Liver (tissue), 8 donors: ENCODE measurements at regions not wholly inside any gene's neighbourhood (a gene's known extent, or its start where the extent isn't known, plus 50 kb on each side); places are given as distances from the start of the nearest gene placed in this dataset.

Experiments used
- DNase-seq: peaks from one replicate; pipeline ENCODE4 v3.0.0-alpha.2; 2017; ENCODE audit warnings: low spot score
- H3K27ac ChIP-seq, 2 donors: one replicate each; pipeline ENCODE4 v1.7.0; 2013; ENCODE audit warnings: inconsistent platforms in 2 of 2, low read length in 2 of 2, control low read depth in 1 of 2, low read depth in 1 of 2, mild to moderate bottlenecking in 1 of 2
- H3K27me3 ChIP-seq, 4 donors: one replicate each; pipeline versions ENCODE4 v1.6.1 to v1.7.0; 2013; ENCODE audit warnings: low read length in 3 of 4, inconsistent platforms in 1 of 4, mild to moderate bottlenecking in 1 of 4, moderate library complexity in 1 of 4; ENCODE audit not compliant: control insufficient read depth in 4 of 4, insufficient read depth in 4 of 4
- H3K36me3 ChIP-seq, 4 donors: one replicate each; pipeline versions ENCODE4 v1.6.1 to v1.7.0; 2013; ENCODE audit warnings: low read length in 3 of 4, mild to moderate bottlenecking in 3 of 4, low read depth in 1 of 4, moderate library complexity in 1 of 4; ENCODE audit not compliant: control insufficient read depth in 4 of 4, insufficient read depth in 3 of 4
- H3K4me1 ChIP-seq, 4 donors: one replicate each; pipeline versions ENCODE4 v1.6.1 to v1.7.0; 2013; ENCODE audit warnings: low read length in 3 of 4, mild to moderate bottlenecking in 3 of 4, moderate library complexity in 1 of 4; ENCODE audit not compliant: control insufficient read depth in 4 of 4, insufficient read depth in 4 of 4
- H3K4me3 ChIP-seq, 3 donors: one replicate each; pipeline versions ENCODE4 v1.6.1 to v1.7.0; 2013; ENCODE audit warnings: low read length in 3 of 3, control low read depth in 1 of 3, low read depth in 1 of 3, mild to moderate bottlenecking in 1 of 3
- H3K9ac ChIP-seq, 2 donors: one replicate each; pipeline ENCODE4 v1.7.0; 2013; ENCODE audit warnings: low read length in 2 of 2, mild to moderate bottlenecking in 2 of 2, moderate library complexity in 2 of 2, control low read depth in 1 of 2, low read depth in 1 of 2
- H3K9me3 ChIP-seq, 4 donors: one replicate each; pipeline versions ENCODE4 v1.6.1 to v1.7.0; 2013; ENCODE audit warnings: low read length in 3 of 4; ENCODE audit not compliant: control insufficient read depth in 4 of 4
- FOXA1 ChIP-seq: IDR thresholded peaks from 2 replicates; pipeline ENCODE4 v1.6.1; 2016; ENCODE audit warnings: antibody characterized with exemption
- FOXA2 ChIP-seq: IDR thresholded peaks from 2 replicates; pipeline ENCODE4 v1.6.1; 2016; ENCODE audit warnings: antibody characterized with exemption
- GABPA ChIP-seq, 2 donors: IDR thresholded peaks in 1 of 2; conservative IDR thresholded peaks in 1 of 2; 2 replicates each; pipeline ENCODE4 v1.6.1; 2016; ENCODE audit warnings: antibody characterized with exemption in 2 of 2, mild to moderate bottlenecking in 1 of 2, moderate library complexity in 1 of 2
- HNF4A ChIP-seq, 2 donors: conservative IDR thresholded peaks; 2 replicates each; pipeline ENCODE4 v1.6.1; 2016; ENCODE audit warnings: antibody characterized with exemption in 2 of 2, mild to moderate bottlenecking in 2 of 2
- HNF4G ChIP-seq: IDR thresholded peaks from 2 replicates; pipeline ENCODE4 v1.6.1; 2016; ENCODE audit warnings: antibody characterized with exemption
- JUND ChIP-seq, 2 donors: IDR thresholded peaks; 2 replicates each; pipeline ENCODE4 v1.6.1; 2016; ENCODE audit warnings: antibody characterized with exemption in 2 of 2
- NR2F2 ChIP-seq: IDR thresholded peaks from 2 replicates; pipeline ENCODE4 v1.6.1; 2016; ENCODE audit warnings: antibody characterized with exemption
- RAD21 ChIP-seq, 2 donors: IDR thresholded peaks; 2 replicates each; pipeline ENCODE4 v1.6.1; 2016; ENCODE audit warnings: antibody characterized with exemption in 2 of 2, mild to moderate bottlenecking in 2 of 2
- REST ChIP-seq: IDR thresholded peaks from 2 replicates; pipeline ENCODE4 v1.6.1; 2016; ENCODE audit warnings: antibody characterized with exemption, mild to moderate bottlenecking
- RXRA ChIP-seq, 2 donors: IDR thresholded peaks; 2 replicates each; pipeline ENCODE4 v1.6.1; 2017 to 2018; ENCODE audit warnings: antibody characterized with exemption in 2 of 2, mild to moderate bottlenecking in 1 of 2
- SP1 ChIP-seq: IDR thresholded peaks from 2 replicates; pipeline ENCODE4 v1.6.1; 2018; ENCODE audit warnings: antibody characterized with exemption, mild to moderate bottlenecking
- TAF1 ChIP-seq: conservative IDR thresholded peaks from 2 replicates; pipeline ENCODE4 v1.6.1; 2016; ENCODE audit warnings: antibody characterized with exemption, mild to moderate bottlenecking
- YY1 ChIP-seq: IDR thresholded peaks from 2 replicates; pipeline ENCODE4 v1.6.1; 2016; ENCODE audit warnings: antibody characterized with exemption, mild to moderate bottlenecking
- ZBTB33 ChIP-seq: IDR thresholded peaks from 2 replicates; pipeline ENCODE4 v1.6.1; 2016; ENCODE audit warnings: antibody characterized with exemption
- WGBS: extraction: QIAGEN DNeasy Blood & Tissue Kit; methylation state at CpG from one replicate; pipeline ENCODE4 v1.1.7; 2013; 5-methylcytosine and 5-hydroxymethylcytosine counted together
- TF ChIP-seq, protein P1 (sequence below): IDR thresholded peaks from 2 replicates; pipeline ENCODE4 v1.6.1; 2016; ENCODE audit warnings: antibody characterized with exemption
- TF ChIP-seq, protein P2 (sequence below): fragments of 150-350 bp; IDR thresholded peaks from 2 replicates; pipeline ENCODE4 v1.5.1; 2017; ENCODE audit warnings: improper control_type of control experiment, low read depth, low read length; ENCODE audit not compliant: missing input control
- TF ChIP-seq, protein P3 (sequence below): IDR thresholded peaks from 2 replicates; pipeline ENCODE4 v1.6.1; 2016; ENCODE audit warnings: antibody characterized with exemption
- donor health status: healthy.
- donor health status: healthy.
- donor health status: healthy.
- donor health status: healthy.
- donor health status: healthy.

- no peaks in the 10 kb centered on the region for H3K36me3 ChIP-seq
- no peak overlapping the region for H3K9ac ChIP-seq
- H3K4me3 ChIP-seq, result no peak overlapping the region
- WGBS, result 77% methylated on average over 7 of the region's 7 CpGs
- TF ChIP-seq, protein P1, sequence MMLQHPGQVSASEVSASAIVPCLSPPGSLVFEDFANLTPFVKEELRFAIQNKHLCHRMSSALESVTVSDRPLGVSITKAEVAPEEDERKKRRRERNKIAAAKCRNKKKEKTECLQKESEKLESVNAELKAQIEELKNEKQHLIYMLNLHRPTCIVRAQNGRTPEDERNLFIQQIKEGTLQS, result no peak
- TF ChIP-seq GABPA (IDR thresholded peaks at IDR 0.05 in 1 of 2, conservative IDR thresholded peaks at IDR 0.05 in 1 of 2) (no peak), FOXA2 (no peak), SP1 (no peak), YY1 (no peak), TAF1 (no peak), REST (no peak), JUND (IDR thresholded peaks at IDR 0.05) (no peak), RAD21 (IDR thresholded peaks at IDR 0.05) (no peak), ZBTB33 (no peak), RXRA (IDR thresholded peaks at IDR 0.05) (no peak), FOXA1 (no peak), HNF4A (conservative IDR thresholded peaks at IDR 0.05) (no peak)
- TF ChIP-seq, protein P2, sequence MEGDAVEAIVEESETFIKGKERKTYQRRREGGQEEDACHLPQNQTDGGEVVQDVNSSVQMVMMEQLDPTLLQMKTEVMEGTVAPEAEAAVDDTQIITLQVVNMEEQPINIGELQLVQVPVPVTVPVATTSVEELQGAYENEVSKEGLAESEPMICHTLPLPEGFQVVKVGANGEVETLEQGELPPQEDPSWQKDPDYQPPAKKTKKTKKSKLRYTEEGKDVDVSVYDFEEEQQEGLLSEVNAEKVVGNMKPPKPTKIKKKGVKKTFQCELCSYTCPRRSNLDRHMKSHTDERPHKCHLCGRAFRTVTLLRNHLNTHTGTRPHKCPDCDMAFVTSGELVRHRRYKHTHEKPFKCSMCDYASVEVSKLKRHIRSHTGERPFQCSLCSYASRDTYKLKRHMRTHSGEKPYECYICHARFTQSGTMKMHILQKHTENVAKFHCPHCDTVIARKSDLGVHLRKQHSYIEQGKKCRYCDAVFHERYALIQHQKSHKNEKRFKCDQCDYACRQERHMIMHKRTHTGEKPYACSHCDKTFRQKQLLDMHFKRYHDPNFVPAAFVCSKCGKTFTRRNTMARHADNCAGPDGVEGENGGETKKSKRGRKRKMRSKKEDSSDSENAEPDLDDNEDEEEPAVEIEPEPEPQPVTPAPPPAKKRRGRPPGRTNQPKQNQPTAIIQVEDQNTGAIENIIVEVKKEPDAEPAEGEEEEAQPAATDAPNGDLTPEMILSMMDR, result no peak
- TF ChIP-seq, protein P3, sequence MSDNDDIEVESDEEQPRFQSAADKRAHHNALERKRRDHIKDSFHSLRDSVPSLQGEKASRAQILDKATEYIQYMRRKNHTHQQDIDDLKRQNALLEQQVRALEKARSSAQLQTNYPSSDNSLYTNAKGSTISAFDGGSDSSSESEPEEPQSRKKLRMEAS, result no peak
- no peaks in the 10 kb centered on the region for H3K4me1 ChIP-seq
- no peaks in the 10 kb centered on the region for H3K9me3 ChIP-seq
- no peaks in the 10 kb centered on the region for H3K27me3 ChIP-seq
- DNase-seq, result no peak
- H3K27ac ChIP-seq, result no peak overlapping the region
These were observed 80.5 kb upstream of the VAV3 start for GRCh38 chr1:108045460-108045859.

- H3K4me3 ChIP-seq, result no peak overlapping the region
- 74% methylated on average over 2 of the region's 2 CpGs for WGBS
- H3K36me3 ChIP-seq, result no peaks in the 10 kb centered on the region
- no peak overlapping the region for H3K9ac ChIP-seq
- TF ChIP-seq RXRA (IDR thresholded peaks at IDR 0.05) (no peak), NR2F2 (no peak), HNF4A (conservative IDR thresholded peaks at IDR 0.05) (no peak), RAD21 (IDR thresholded peaks at IDR 0.05) (no peak), FOXA1 (no peak), FOXA2 (no peak), TAF1 (no peak), YY1 (no peak), HNF4G (no peak), ZBTB33 (no peak), SP1 (no peak)
- H3K27ac ChIP-seq, result no peak overlapping the region
- no peak for DNase-seq
- no peaks in the 10 kb centered on the region for H3K4me1 ChIP-seq
- H3K9me3 ChIP-seq, result no peaks in the 10 kb centered on the region
- H3K27me3 ChIP-seq, result no peaks in the 10 kb centered on the region
These were observed 79.3 kb upstream of the VAV3 start for GRCh38 chr1:108044318-108044717.
